Nephron progenitor cell (in vitro differentiated cells): ENCODE measurements at regions not wholly inside any gene's neighbourhood (a gene's known extent, or its start where the extent isn't known, plus 50 kb on each side); places are given as distances from the start of the nearest gene placed in this dataset.

Source experiments
- DNase-seq: peaks from one replicate; pipeline ENCODE4 v3.0.0; 2021
- H3K27ac Mint-ChIP-seq: 2 replicates; pipeline ENCODE4 v1.8.0; 2021; ENCODE audit warnings: mild to moderate bottlenecking, moderate library complexity, mixed read lengths
- H3K27me3 Mint-ChIP-seq: 2 replicates; pipeline ENCODE4 v1.8.0; 2021; ENCODE audit warnings: mild to moderate bottlenecking, low read depth, mixed read lengths; ENCODE audit not compliant: poor library complexity
- H3K36me3 Mint-ChIP-seq: 2 replicates; pipeline ENCODE4 v1.8.0; 2021; ENCODE audit warnings: low read depth, mixed read lengths
- H3K4me1 Mint-ChIP-seq: 2 replicates; pipeline ENCODE4 v1.8.0; 2021; ENCODE audit warnings: mixed read lengths
- H3K4me3 Mint-ChIP-seq: 2 replicates; pipeline ENCODE4 v1.8.0; 2021; ENCODE audit warnings: mild to moderate bottlenecking, moderate library complexity, mixed read lengths
- H3K9me3 Mint-ChIP-seq: 2 replicates; pipeline ENCODE4 v1.8.0; 2021; ENCODE audit warnings: mild to moderate bottlenecking, moderate library complexity, mixed read lengths
- CTCF ChIP-seq: fragments of 200-600 bp; sonication (generic); IDR thresholded peaks from 2 replicates; pipeline ENCODE4 v1.5.0; 2021; ENCODE audit warnings: antibody characterized with exemption

GRCh38 chr6:148147463-148147830 lies 195.2 kb upstream of the SASH1 start:
- TF ChIP-seq CTCF, result no peak
- Mint-ChIP-seq H3K9me3 (no peaks in the 10 kb centered on the region), H3K4me3 (no peak overlapping the region), H3K4me1 (peaks cover 26% of the 10 kb centered on the region), H3K27me3 (peaks cover 5% of the 10 kb centered on the region), H3K36me3 (no peaks in the 10 kb centered on the region), H3K27ac (no peak overlapping the region)
- no peak for DNase-seq

- H3K9me3 Mint-ChIP-seq, result no peaks in the 10 kb centered on the region
- no peaks in the 10 kb centered on the region for H3K36me3 Mint-ChIP-seq
- H3K27ac Mint-ChIP-seq, result no peak overlapping the region
- H3K4me3 Mint-ChIP-seq, result no peak overlapping the region
- peaks cover 9% of the 10 kb centered on the region for H3K4me1 Mint-ChIP-seq
- no peak for DNase-seq
- no peaks in the 10 kb centered on the region for H3K27me3 Mint-ChIP-seq
- TF ChIP-seq CTCF, result no peak
Measured at GRCh38 chr6:148151896-148152643, 190.6 kb upstream of the SASH1 start.

GRCh38 chr6:148154668-148155067 lies 188.0 kb upstream of the SASH1 start:
- Mint-ChIP-seq H3K4me3 (no peak overlapping the region), H3K36me3 (no peaks in the 10 kb centered on the region), H3K27ac (no peak overlapping the region), H3K4me1 (peaks cover 7% of the 10 kb centered on the region), H3K27me3 (no peaks in the 10 kb centered on the region), H3K9me3 (peaks cover 8% of the 10 kb centered on the region)
- TF ChIP-seq CTCF, result no peak
- no peak for DNase-seq

- no peak for TF ChIP-seq CTCF
- H3K4me1 Mint-ChIP-seq, result peaks cover 7% of the 10 kb centered on the region
Measured at GRCh38 chr6:148155293-148155692, 187.3 kb upstream of the SASH1 start.

GRCh38 chr6:148157841-148158240 lies 184.8 kb upstream of the SASH1 start:
- Mint-ChIP-seq H3K4me1 (peaks cover 7% of the 10 kb centered on the region), H3K9me3 (peaks cover 12% of the 10 kb centered on the region), H3K27me3 (no peaks in the 10 kb centered on the region), H3K27ac (peak overlapping the region; percentile 57), H3K4me3 (no peak overlapping the region), H3K36me3 (no peaks in the 10 kb centered on the region)
- no peak for DNase-seq
- no peak for TF ChIP-seq CTCF

More at GRCh38 chr6:148155293-148155692, 187.3 kb upstream of the SASH1 start:
- DNase-seq, result no peak
- no peaks in the 10 kb centered on the region for H3K36me3 Mint-ChIP-seq
- no peak overlapping the region for H3K27ac Mint-ChIP-seq
- H3K27me3 Mint-ChIP-seq, result no peaks in the 10 kb centered on the region
- no peak overlapping the region for H3K4me3 Mint-ChIP-seq
- H3K9me3 Mint-ChIP-seq, result peaks cover 8% of the 10 kb centered on the region

GRCh38 chr6:148164645-148165044 lies 178.0 kb upstream of the SASH1 start:
- H3K27ac Mint-ChIP-seq, result no peak overlapping the region
- H3K4me3 Mint-ChIP-seq, result no peak overlapping the region
- H3K9me3 Mint-ChIP-seq, result peaks cover 11% of the 10 kb centered on the region
- no peak for TF ChIP-seq CTCF
- no peaks in the 10 kb centered on the region for H3K27me3 Mint-ChIP-seq
- H3K36me3 Mint-ChIP-seq, result no peaks in the 10 kb centered on the region
- H3K4me1 Mint-ChIP-seq, result no peaks in the 10 kb centered on the region
- no peak for DNase-seq
